Keratinocyte (primary cell): ENCODE measurements at regions not wholly inside any gene's neighbourhood (a gene's known extent, or its start where the extent isn't known, plus 50 kb on each side); places are given as distances from the start of the nearest gene placed in this dataset.

Experiments
- CTCF ChIP-seq, 3 experiments: IDR thresholded peaks in 1 of 3; conservative IDR thresholded peaks in 1 of 3; optimal IDR thresholded peaks in 1 of 3; 2 replicates in 2 of 3; 3 replicates in 1 of 3; pipeline versions ENCODE3 to v1.5.1; 2011; ENCODE audit warnings: low read length in 3 of 3, mild to moderate bottlenecking in 3 of 3, moderate library complexity in 2 of 3, control low read depth in 1 of 3, inconsistent platforms in 1 of 3; ENCODE audit not compliant: insufficient read depth in 2 of 3; ENCODE audit errors: extremely low read depth in 1 of 3
- EZH2 ChIP-seq: IDR thresholded peaks from one replicate; pipeline ENCODE4 v1.6.1; 2012; ENCODE audit warnings: inconsistent platforms, mild to moderate bottlenecking, low read length, moderate library complexity

- TF ChIP-seq CTCF (optimal IDR thresholded peaks at IDR 0.05 in 1 of 3, IDR thresholded peaks at IDR 0.05 in 1 of 3, conservative IDR thresholded peaks at IDR 0.05 in 1 of 3; ENCODE audit: extremely low read depth in 1 of 3, insufficient read depth in 2 of 3, low read length in 3 of 3) (peak in 1 of 3 experiments; percentile 5), EZH2 (no peak)
These were observed 752.5 kb downstream of the CCSER2 start for GRCh38 chr10:85080934-85081333.
